ENCODE measurements at regions not wholly inside any gene's neighbourhood (a gene's known extent, or its start where the extent isn't known, plus 50 kb on each side); places are given as distances from the start of the nearest gene placed in this dataset.

- Histone ChIP-seq H3K9ac (ENCODE audit: low read depth, low read length) (no peak overlapping the region), H3K4me1 (ENCODE audit: insufficient read depth, low read length) (no peaks in the 10 kb centered on the region), H3K9me3 (ENCODE audit: insufficient read depth, low read length, severe bottlenecking) (no peaks in the 10 kb centered on the region), H2AFZ (ENCODE audit: low read depth, low read length) (no peak overlapping the region), H3K4me2 (ENCODE audit: insufficient read depth, low read length) (no peak overlapping the region), H3K4me3 (ENCODE audit: low read depth in 1 of 2, low read length in 2 of 2) (no peak overlapping the region), H3K36me3 (ENCODE audit: insufficient read depth, low read length) (no peaks in the 10 kb centered on the region), H4K20me1 (ENCODE audit: insufficient read depth, low read length) (no peaks in the 10 kb centered on the region), H3K79me2 (ENCODE audit: insufficient read depth, low read length) (no peaks in the 10 kb centered on the region), H3K27ac (ENCODE audit: low read length) (no peak overlapping the region), H3K27me3 (ENCODE audit: insufficient read depth, low read length, poor library complexity) (no peaks in the 10 kb centered on the region)
- no peak for TF ChIP-seq EZH2 (IDR thresholded peaks at IDR 0.05; ENCODE audit: borderline replicate concordance, low read depth, low read length, severe bottlenecking)
- no peak for TF ChIP-seq CTCF (IDR thresholded peaks at IDR 0.05; ENCODE audit: borderline replicate concordance, extremely low read depth, low read length, poor library complexity, severe bottlenecking)
- DNase-seq = no peak
- no peak for ATAC-seq (ENCODE audit: insufficient read depth, low read depth)
Measured at GRCh38 chr3:64460141-64460730, 227.6 kb downstream of the ADAMTS9 start.

DNA sequence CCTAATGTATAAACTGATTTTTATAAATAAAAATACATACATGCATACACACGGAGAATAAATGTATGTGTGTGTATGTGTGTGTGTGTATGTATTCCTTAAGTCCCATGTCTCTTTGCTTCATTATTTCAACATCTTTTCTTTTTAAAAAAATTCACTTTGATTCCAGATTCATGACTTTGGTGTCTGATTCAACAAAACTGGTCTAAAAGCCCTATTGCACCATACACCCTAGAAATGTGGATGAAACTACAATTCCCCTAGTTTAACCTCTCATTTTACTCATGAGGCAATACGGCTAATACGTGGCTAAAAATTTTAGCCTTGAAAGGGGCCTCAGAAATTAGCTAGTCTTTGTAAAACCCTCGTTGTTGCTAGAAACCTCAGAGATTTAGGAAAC is 228.1 kb downstream of the ADAMTS9 start:
- Histone ChIP-seq H4K20me1 (ENCODE audit: insufficient read depth, low read length) (no peaks in the 10 kb centered on the region), H3K4me2 (ENCODE audit: insufficient read depth, low read length) (no peak overlapping the region), H3K79me2 (ENCODE audit: insufficient read depth, low read length) (no peaks in the 10 kb centered on the region), H3K27me3 (ENCODE audit: insufficient read depth, low read length, poor library complexity) (no peaks in the 10 kb centered on the region), H3K9me3 (ENCODE audit: insufficient read depth, low read length, severe bottlenecking) (no peaks in the 10 kb centered on the region), H3K4me3 (ENCODE audit: low read depth in 1 of 2, low read length in 2 of 2) (no peak overlapping the region), H3K4me1 (ENCODE audit: insufficient read depth, low read length) (no peaks in the 10 kb centered on the region), H2AFZ (ENCODE audit: low read depth, low read length) (no peak overlapping the region), H3K9ac (ENCODE audit: low read depth, low read length) (no peak overlapping the region), H3K36me3 (ENCODE audit: insufficient read depth, low read length) (no peaks in the 10 kb centered on the region), H3K27ac (ENCODE audit: low read length) (no peak overlapping the region)
- no peak for TF ChIP-seq CTCF (IDR thresholded peaks at IDR 0.05; ENCODE audit: borderline replicate concordance, extremely low read depth, low read length, poor library complexity, severe bottlenecking)
- TF ChIP-seq EZH2 (IDR thresholded peaks at IDR 0.05; ENCODE audit: borderline replicate concordance, low read depth, low read length, severe bottlenecking) = no peak
- ATAC-seq (ENCODE audit: insufficient read depth, low read depth) = no peak
- no peak for DNase-seq

DNA sequence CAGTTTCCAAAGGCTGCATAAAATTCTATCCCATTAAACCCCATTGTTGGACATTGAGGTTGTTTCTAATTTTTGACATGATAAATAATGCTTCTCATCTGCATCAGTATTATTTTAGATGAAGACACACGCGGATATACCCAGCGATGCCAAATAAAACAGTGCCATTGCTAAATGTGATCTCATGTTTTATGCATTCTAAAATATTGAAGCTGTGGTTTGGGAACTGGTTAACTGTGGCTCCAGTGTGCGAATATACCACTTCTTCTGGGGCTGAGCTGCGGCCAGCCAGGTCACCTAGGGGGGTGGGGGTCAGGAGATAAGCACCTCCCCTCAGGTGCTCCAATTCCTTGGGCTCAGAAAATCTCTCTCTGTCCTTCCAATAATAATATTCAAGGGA is 230.0 kb downstream of the ADAMTS9 start:
- H3K4me3 ChIP-seq (ENCODE audit: low read depth in 1 of 2, low read length in 2 of 2) = no peak overlapping the region
- no peaks in the 10 kb centered on the region for H3K79me2 ChIP-seq (ENCODE audit: insufficient read depth, low read length)
- H3K9me3 ChIP-seq (ENCODE audit: insufficient read depth, low read length, severe bottlenecking) = no peaks in the 10 kb centered on the region
- H3K27ac ChIP-seq (ENCODE audit: low read length) = no peak overlapping the region
- H3K36me3 ChIP-seq (ENCODE audit: insufficient read depth, low read length) = no peaks in the 10 kb centered on the region
- ATAC-seq (ENCODE audit: insufficient read depth, low read depth) (no peak), DNase-seq (no peak)
- no peaks in the 10 kb centered on the region for H4K20me1 ChIP-seq (ENCODE audit: insufficient read depth, low read length)
- no peak overlapping the region for H3K4me2 ChIP-seq (ENCODE audit: insufficient read depth, low read length)
- no peaks in the 10 kb centered on the region for H3K27me3 ChIP-seq (ENCODE audit: insufficient read depth, low read length, poor library complexity)
- no peak overlapping the region for H2AFZ ChIP-seq (ENCODE audit: low read depth, low read length)
- no peak overlapping the region for H3K9ac ChIP-seq (ENCODE audit: low read depth, low read length)
- H3K4me1 ChIP-seq (ENCODE audit: insufficient read depth, low read length) = no peaks in the 10 kb centered on the region
- TF ChIP-seq CTCF (IDR thresholded peaks at IDR 0.05; ENCODE audit: borderline replicate concordance, extremely low read depth, low read length, poor library complexity, severe bottlenecking) = no peak
- no peak for TF ChIP-seq EZH2 (IDR thresholded peaks at IDR 0.05; ENCODE audit: borderline replicate concordance, low read depth, low read length, severe bottlenecking)

DNA sequence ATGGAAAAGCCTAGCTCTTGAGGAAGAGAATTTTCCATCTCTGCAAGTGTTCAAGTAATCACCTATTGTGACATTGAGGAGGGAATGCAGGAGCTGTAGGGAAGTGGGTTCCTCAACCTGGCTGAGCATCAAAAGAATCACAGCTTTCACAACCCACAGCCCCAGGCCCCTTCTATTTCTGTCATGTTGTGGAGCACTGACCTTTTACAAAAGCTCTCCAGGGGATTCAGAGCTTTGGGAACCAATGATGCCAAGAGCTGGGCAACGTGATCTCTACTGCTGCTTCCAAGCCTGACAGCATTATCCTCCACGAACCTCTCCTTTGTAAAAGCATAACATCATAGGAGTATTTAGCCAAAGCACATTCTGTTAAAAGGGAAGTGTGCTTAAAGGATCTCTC is 231.1 kb downstream of the ADAMTS9 start:
- Histone ChIP-seq H3K4me1 (ENCODE audit: insufficient read depth, low read length) (no peaks in the 10 kb centered on the region), H3K4me2 (ENCODE audit: insufficient read depth, low read length) (no peak overlapping the region), H4K20me1 (ENCODE audit: insufficient read depth, low read length) (no peaks in the 10 kb centered on the region), H3K27me3 (ENCODE audit: insufficient read depth, low read length, poor library complexity) (no peaks in the 10 kb centered on the region), H3K9ac (ENCODE audit: low read depth, low read length) (no peak overlapping the region), H2AFZ (ENCODE audit: low read depth, low read length) (no peak overlapping the region), H3K27ac (ENCODE audit: low read length) (no peak overlapping the region), H3K36me3 (ENCODE audit: insufficient read depth, low read length) (no peaks in the 10 kb centered on the region), H3K79me2 (ENCODE audit: insufficient read depth, low read length) (no peaks in the 10 kb centered on the region), H3K9me3 (ENCODE audit: insufficient read depth, low read length, severe bottlenecking) (no peaks in the 10 kb centered on the region), H3K4me3 (ENCODE audit: low read depth in 1 of 2, low read length in 2 of 2) (no peak overlapping the region)
- no peak for DNase-seq
- TF ChIP-seq CTCF (IDR thresholded peaks at IDR 0.05; ENCODE audit: borderline replicate concordance, extremely low read depth, low read length, poor library complexity, severe bottlenecking) = no peak
- no peak for TF ChIP-seq EZH2 (IDR thresholded peaks at IDR 0.05; ENCODE audit: borderline replicate concordance, low read depth, low read length, severe bottlenecking)
- ATAC-seq (ENCODE audit: insufficient read depth, low read depth) = no peak
